Smooth muscle cell (in vitro differentiated cells): ENCODE measurements at regions not wholly inside any gene's neighbourhood (a gene's known extent, or its start where the extent isn't known, plus 50 kb on each side); places are given as distances from the start of the nearest gene placed in this dataset.

Source experiments
- DNase-seq: peaks from one replicate; lab custom pipeline; 2025; ENCODE audit not compliant: unreplicated experiment; lab: John Stamatoyannopoulos, UW
- H2AFZ ChIP-seq: fragments of 200-600 bp; sonication (generic); 2 replicates; pipeline ENCODE4 v1.6.0; 2016; ENCODE audit warnings: antibody characterized with exemption, low read depth, mild to moderate bottlenecking
- H3F3A ChIP-seq: fragments of 200-600 bp; sonication (generic); 2 replicates; pipeline ENCODE4 v1.6.0; 2017; ENCODE audit warnings: antibody characterized with exemption, low read depth
- H3K27ac ChIP-seq: fragments of 200-600 bp; sonication (generic); 2 replicates; pipeline ENCODE4 v1.5.1; 2016; ENCODE audit warnings: low read depth, mild to moderate bottlenecking
- H3K27me3 ChIP-seq: fragments of 200-600 bp; sonication (generic); 2 replicates; pipeline ENCODE4 v1.6.1; 2016; ENCODE audit warnings: low read depth, mild to moderate bottlenecking
- H3K36me3 ChIP-seq: fragments of 200-600 bp; sonication (generic); 2 replicates; pipeline ENCODE4 v1.5.1; 2016; ENCODE audit warnings: low read depth
- H3K4me1 ChIP-seq: fragments of 200-600 bp; sonication (generic); 2 replicates; pipeline ENCODE4 v1.5.1; 2016; ENCODE audit warnings: low read depth
- H3K4me2 ChIP-seq: fragments of 200-600 bp; sonication (generic); 2 replicates; pipeline ENCODE4 v1.6.0; 2016; ENCODE audit warnings: mild to moderate bottlenecking
- H3K4me3 ChIP-seq: fragments of 200-600 bp; sonication (generic); 2 replicates; pipeline ENCODE4 v1.5.1; 2016; ENCODE audit warnings: mild to moderate bottlenecking
- H3K79me2 ChIP-seq: fragments of 200-600 bp; sonication (generic); 2 replicates; pipeline ENCODE4 v1.6.0; 2016; ENCODE audit warnings: low read depth, mild to moderate bottlenecking
- H3K9ac ChIP-seq: fragments of 200-600 bp; sonication (generic); 2 replicates; pipeline ENCODE4 v1.6.0; 2016; ENCODE audit warnings: low read depth
- H3K9me3 ChIP-seq: fragments of 200-600 bp; sonication (generic); replicated peaks from 2 replicates; pipeline ENCODE4 v1.5.1; 2016; ENCODE audit warnings: low read depth
- H4K20me1 ChIP-seq: fragments of 200-600 bp; sonication (generic); 2 replicates; pipeline ENCODE4 v1.6.0; 2016; ENCODE audit warnings: low read depth
- CTCF ChIP-seq: fragments of 200-600 bp; sonication (generic); IDR thresholded peaks from 2 replicates; pipeline ENCODE4 v1.5.1; 2017; ENCODE audit warnings: borderline replicate concordance, mild to moderate bottlenecking, antibody characterized with exemption; ENCODE audit not compliant: insufficient read depth, poor library complexity, severe bottlenecking
- WGBS: methylation state at CpG from one replicate; pipeline ENCODE4 v1.1.7; 2016; ENCODE audit warnings: low lambda C conversion rate; 5-methylcytosine and 5-hydroxymethylcytosine counted together

- 82% methylated on average over 3 of the region's 3 CpGs for WGBS
- H3K4me3 ChIP-seq, result no peak overlapping the region
- TF ChIP-seq CTCF, result no peak
- H3K27ac ChIP-seq, result no peak overlapping the region
- no peaks in the 10 kb centered on the region for H3K36me3 ChIP-seq
- H3K9ac ChIP-seq, result no peak overlapping the region
- H3K4me2 ChIP-seq, result no peak overlapping the region
- H3K9me3 ChIP-seq, result no peaks in the 10 kb centered on the region
- H3K4me1 ChIP-seq, result no peaks in the 10 kb centered on the region
- no peaks in the 10 kb centered on the region for H4K20me1 ChIP-seq
- no peaks in the 10 kb centered on the region for H3K27me3 ChIP-seq
- DNase-seq, result no peak
- no peak overlapping the region for H2AFZ ChIP-seq
- H3F3A ChIP-seq, result no peaks in the 10 kb centered on the region
- H3K79me2 ChIP-seq, result no peaks in the 10 kb centered on the region
Measured at GRCh38 chrX:4964112-4964511, 1250.7 kb upstream of the PRKX start.

- Histone ChIP-seq H3K36me3 (no peaks in the 10 kb centered on the region), H3K4me2 (no peak overlapping the region), H3K4me3 (no peak overlapping the region), H3K9ac (no peak overlapping the region), H3K27ac (no peak overlapping the region), H3K79me2 (no peaks in the 10 kb centered on the region), H3K9me3 (no peaks in the 10 kb centered on the region), H3K27me3 (no peaks in the 10 kb centered on the region), H4K20me1 (no peaks in the 10 kb centered on the region), H3K4me1 (no peaks in the 10 kb centered on the region), H3F3A (no peaks in the 10 kb centered on the region), H2AFZ (no peak overlapping the region)
- WGBS, result 91% methylated on average over 2 of the region's 2 CpGs
- DNase-seq, result no peak
- TF ChIP-seq CTCF, result no peak
Measured at GRCh38 chrX:4963432-4963831, 1250.0 kb upstream of the PRKX start.

- H3K36me3 ChIP-seq, result no peaks in the 10 kb centered on the region
- no peaks in the 10 kb centered on the region for H3K9me3 ChIP-seq
- no peaks in the 10 kb centered on the region for H3K4me1 ChIP-seq
- H3K4me2 ChIP-seq, result no peak overlapping the region
- H3K9ac ChIP-seq, result no peak overlapping the region
- H3K4me3 ChIP-seq, result no peak overlapping the region
- no peaks in the 10 kb centered on the region for H3K27me3 ChIP-seq
- TF ChIP-seq CTCF, result no peak
- no peaks in the 10 kb centered on the region for H3K79me2 ChIP-seq
- 63% methylated on average over 2 of the region's 2 CpGs for WGBS
- H3K27ac ChIP-seq, result no peak overlapping the region
- no peak overlapping the region for H2AFZ ChIP-seq
- no peak for DNase-seq
- no peaks in the 10 kb centered on the region for H3F3A ChIP-seq
- no peaks in the 10 kb centered on the region for H4K20me1 ChIP-seq
Measured at GRCh38 chrX:4944767-4945166, 1231.3 kb upstream of the PRKX start.

- DNase-seq, result no peak
- Histone ChIP-seq H3K27ac (no peak overlapping the region), H3K9me3 (no peaks in the 10 kb centered on the region), H4K20me1 (no peaks in the 10 kb centered on the region), H3F3A (no peaks in the 10 kb centered on the region), H3K4me1 (no peaks in the 10 kb centered on the region), H2AFZ (no peak overlapping the region), H3K27me3 (no peaks in the 10 kb centered on the region), H3K36me3 (no peaks in the 10 kb centered on the region), H3K4me3 (no peak overlapping the region), H3K79me2 (no peaks in the 10 kb centered on the region), H3K9ac (no peak overlapping the region), H3K4me2 (no peak overlapping the region)
- no peak for TF ChIP-seq CTCF
- 98% methylated on average over 2 of the region's 2 CpGs for WGBS
Measured at GRCh38 chrX:4936315-4936714, 1222.9 kb upstream of the PRKX start.
